PFSK-1 (cell line): ENCODE measurements at regions not wholly inside any gene's neighbourhood (a gene's known extent, or its start where the extent isn't known, plus 50 kb on each side); places are given as distances from the start of the nearest gene placed in this dataset.

Experiments used
- FOXP2 ChIP-seq: optimal IDR thresholded peaks from 2 replicates; pipeline ENCODE3; 2011; ENCODE audit warnings: borderline replicate concordance, control low read depth, inconsistent platforms; ENCODE audit not compliant: insufficient read depth; ENCODE audit errors: extremely low read length, extremely low read depth
- POLR2AphosphoS5 ChIP-seq: IDR thresholded peaks from 2 replicates; pipeline ENCODE4 v1.6.1; 2012; ENCODE audit warnings: low read depth, mild to moderate bottlenecking, control low read depth, low read length, moderate library complexity
- SIN3A ChIP-seq: IDR thresholded peaks from 2 replicates; pipeline ENCODE4 v1.6.1; 2012; ENCODE audit warnings: mild to moderate bottlenecking, low read length, moderate library complexity, borderline replicate concordance; ENCODE audit not compliant: insufficient read depth
- TAF1 ChIP-seq: IDR thresholded peaks from 2 replicates; pipeline ENCODE4 v1.6.1; 2012; ENCODE audit warnings: low read length, control low read depth, borderline replicate concordance; ENCODE audit not compliant: insufficient read depth
- TF ChIP-seq, protein P1 (sequence below), 2 experiments: IDR thresholded peaks; 2 replicates each; pipeline versions ENCODE4 v1.6.1 to v1.8.0; 2011 to 2012; ENCODE audit warnings: low read depth in 2 of 2, low read length in 2 of 2, control low read depth in 1 of 2, inconsistent platforms in 1 of 2, mild to moderate bottlenecking in 1 of 2, moderate library complexity in 1 of 2; ENCODE audit not compliant: insufficient read depth in 1 of 2

DNA sequence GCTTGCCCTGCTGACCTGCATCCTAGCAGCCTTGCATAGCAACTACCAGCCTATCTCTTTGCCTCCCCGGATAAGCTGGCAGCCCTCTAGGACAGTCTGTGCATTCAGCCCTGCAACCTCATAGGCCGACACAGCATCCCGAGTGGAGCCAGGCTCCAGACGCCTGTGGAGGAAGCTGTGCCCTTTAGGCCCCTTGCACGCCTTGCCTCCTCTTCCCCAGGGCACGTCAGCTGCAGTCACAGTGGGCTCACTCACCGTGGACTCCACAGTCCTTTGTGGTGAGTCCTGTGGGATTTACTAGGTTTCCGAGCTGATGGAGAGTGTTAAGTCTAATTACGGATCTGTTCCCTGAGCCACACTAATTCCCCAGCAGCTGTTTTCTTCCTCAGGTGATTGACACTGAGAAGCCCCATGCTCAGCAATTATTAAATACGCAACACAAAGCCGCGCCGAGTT lies 540.0 kb downstream of the TCERG1L start:
- TF ChIP-seq, protein P1, sequence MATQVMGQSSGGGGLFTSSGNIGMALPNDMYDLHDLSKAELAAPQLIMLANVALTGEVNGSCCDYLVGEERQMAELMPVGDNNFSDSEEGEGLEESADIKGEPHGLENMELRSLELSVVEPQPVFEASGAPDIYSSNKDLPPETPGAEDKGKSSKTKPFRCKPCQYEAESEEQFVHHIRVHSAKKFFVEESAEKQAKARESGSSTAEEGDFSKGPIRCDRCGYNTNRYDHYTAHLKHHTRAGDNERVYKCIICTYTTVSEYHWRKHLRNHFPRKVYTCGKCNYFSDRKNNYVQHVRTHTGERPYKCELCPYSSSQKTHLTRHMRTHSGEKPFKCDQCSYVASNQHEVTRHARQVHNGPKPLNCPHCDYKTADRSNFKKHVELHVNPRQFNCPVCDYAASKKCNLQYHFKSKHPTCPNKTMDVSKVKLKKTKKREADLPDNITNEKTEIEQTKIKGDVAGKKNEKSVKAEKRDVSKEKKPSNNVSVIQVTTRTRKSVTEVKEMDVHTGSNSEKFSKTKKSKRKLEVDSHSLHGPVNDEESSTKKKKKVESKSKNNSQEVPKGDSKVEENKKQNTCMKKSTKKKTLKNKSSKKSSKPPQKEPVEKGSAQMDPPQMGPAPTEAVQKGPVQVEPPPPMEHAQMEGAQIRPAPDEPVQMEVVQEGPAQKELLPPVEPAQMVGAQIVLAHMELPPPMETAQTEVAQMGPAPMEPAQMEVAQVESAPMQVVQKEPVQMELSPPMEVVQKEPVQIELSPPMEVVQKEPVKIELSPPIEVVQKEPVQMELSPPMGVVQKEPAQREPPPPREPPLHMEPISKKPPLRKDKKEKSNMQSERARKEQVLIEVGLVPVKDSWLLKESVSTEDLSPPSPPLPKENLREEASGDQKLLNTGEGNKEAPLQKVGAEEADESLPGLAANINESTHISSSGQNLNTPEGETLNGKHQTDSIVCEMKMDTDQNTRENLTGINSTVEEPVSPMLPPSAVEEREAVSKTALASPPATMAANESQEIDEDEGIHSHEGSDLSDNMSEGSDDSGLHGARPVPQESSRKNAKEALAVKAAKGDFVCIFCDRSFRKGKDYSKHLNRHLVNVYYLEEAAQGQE (IDR thresholded peaks at IDR 0.05; ENCODE audit: insufficient read depth in 1 of 2, low read depth in 2 of 2, low read length in 2 of 2) = no peak
- TF ChIP-seq SIN3A (no peak), FOXP2 (no peak), POLR2AphosphoS5 (no peak), TAF1 (no peak)

GRCh38 chr10:130772056-130772455 lies 539.5 kb downstream of the TCERG1L start:
- TF ChIP-seq TAF1 = no peak
- TF ChIP-seq SIN3A = no peak
- no peak for TF ChIP-seq FOXP2
- TF ChIP-seq, protein P1 (IDR thresholded peaks at IDR 0.05; ENCODE audit: insufficient read depth in 1 of 2, low read depth in 2 of 2, low read length in 2 of 2) = no peak
- no peak for TF ChIP-seq POLR2AphosphoS5

DNA sequence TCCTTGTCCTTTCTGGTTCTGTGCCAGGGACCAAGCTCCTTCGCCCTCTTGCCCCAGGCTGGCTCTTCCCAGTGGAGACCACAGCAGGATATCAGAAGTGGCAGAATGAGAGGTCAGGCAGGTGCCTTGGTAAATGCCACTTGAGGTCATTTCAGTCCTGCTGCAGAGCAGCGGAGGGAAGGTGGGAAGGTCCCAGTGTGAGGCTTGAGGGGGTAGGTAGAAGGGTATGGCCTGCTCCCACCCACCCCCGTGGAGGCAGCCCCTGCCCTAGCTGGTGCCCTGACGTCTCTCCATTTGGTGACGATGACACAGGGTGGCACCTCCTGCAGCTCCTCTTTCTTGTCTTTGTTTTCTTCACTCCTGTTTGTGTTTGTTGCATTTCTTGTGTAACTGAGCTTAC lies 538.8 kb downstream of the TCERG1L start:
- TF ChIP-seq, protein P1 (IDR thresholded peaks at IDR 0.05; ENCODE audit: insufficient read depth in 1 of 2, low read depth in 2 of 2, low read length in 2 of 2) = no peak
- TF ChIP-seq POLR2AphosphoS5 = no peak
- TF ChIP-seq FOXP2 = no peak
- no peak for TF ChIP-seq TAF1
- TF ChIP-seq SIN3A = no peak

GRCh38 chr10:130773941-130774340 lies 537.6 kb downstream of the TCERG1L start:
- no peak for TF ChIP-seq FOXP2
- TF ChIP-seq TAF1 = no peak
- TF ChIP-seq SIN3A = no peak
- TF ChIP-seq, protein P1 (IDR thresholded peaks at IDR 0.05; ENCODE audit: insufficient read depth in 1 of 2, low read depth in 2 of 2, low read length in 2 of 2) = no peak
- no peak for TF ChIP-seq POLR2AphosphoS5

- TF ChIP-seq POLR2AphosphoS5 (no peak), TAF1 (no peak), FOXP2 (no peak), SIN3A (no peak)
These were observed 536.6 kb downstream of the TCERG1L start for GRCh38 chr10:130774871-130775270.
